ENCODE measurements at regions not wholly inside any gene's neighbourhood (a gene's known extent, or its start where the extent isn't known, plus 50 kb on each side); places are given as distances from the start of the nearest gene placed in this dataset.

DNA sequence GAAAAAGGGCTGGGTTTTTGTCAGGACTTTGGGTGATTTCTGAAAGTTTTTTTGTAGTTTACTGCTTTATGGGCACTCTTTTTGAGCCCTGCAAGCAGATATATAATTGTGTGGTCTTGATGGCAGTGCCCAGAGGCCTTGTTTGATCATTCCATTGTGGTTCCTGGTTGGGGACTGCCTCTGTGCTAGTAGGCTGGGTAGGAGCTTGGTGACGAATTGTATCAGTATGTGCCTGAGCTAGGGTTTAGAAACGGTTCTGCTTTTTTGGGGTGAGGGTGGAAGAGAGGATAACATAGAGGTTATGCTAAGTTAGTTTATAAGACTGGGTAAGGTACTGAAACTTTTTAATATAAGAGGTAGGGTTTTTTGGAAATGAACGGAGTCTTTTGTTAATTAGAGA lies 139.7 kb upstream of the ETV3 start:
- H3K9me3 Mint-ChIP-seq (ENCODE audit: unreplicated experiment) = no peaks in the 10 kb centered on the region
- FAIRE-seq = no peak
- TF ChIP-seq, protein P1, sequence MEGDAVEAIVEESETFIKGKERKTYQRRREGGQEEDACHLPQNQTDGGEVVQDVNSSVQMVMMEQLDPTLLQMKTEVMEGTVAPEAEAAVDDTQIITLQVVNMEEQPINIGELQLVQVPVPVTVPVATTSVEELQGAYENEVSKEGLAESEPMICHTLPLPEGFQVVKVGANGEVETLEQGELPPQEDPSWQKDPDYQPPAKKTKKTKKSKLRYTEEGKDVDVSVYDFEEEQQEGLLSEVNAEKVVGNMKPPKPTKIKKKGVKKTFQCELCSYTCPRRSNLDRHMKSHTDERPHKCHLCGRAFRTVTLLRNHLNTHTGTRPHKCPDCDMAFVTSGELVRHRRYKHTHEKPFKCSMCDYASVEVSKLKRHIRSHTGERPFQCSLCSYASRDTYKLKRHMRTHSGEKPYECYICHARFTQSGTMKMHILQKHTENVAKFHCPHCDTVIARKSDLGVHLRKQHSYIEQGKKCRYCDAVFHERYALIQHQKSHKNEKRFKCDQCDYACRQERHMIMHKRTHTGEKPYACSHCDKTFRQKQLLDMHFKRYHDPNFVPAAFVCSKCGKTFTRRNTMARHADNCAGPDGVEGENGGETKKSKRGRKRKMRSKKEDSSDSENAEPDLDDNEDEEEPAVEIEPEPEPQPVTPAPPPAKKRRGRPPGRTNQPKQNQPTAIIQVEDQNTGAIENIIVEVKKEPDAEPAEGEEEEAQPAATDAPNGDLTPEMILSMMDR (IDR thresholded peaks at IDR 0.05; ENCODE audit: insufficient read depth, low read depth, low read length) = no peak
- no peak for TF ChIP-seq EZH2 (IDR thresholded peaks at IDR 0.05; ENCODE audit: insufficient read depth, low read length)

DNA sequence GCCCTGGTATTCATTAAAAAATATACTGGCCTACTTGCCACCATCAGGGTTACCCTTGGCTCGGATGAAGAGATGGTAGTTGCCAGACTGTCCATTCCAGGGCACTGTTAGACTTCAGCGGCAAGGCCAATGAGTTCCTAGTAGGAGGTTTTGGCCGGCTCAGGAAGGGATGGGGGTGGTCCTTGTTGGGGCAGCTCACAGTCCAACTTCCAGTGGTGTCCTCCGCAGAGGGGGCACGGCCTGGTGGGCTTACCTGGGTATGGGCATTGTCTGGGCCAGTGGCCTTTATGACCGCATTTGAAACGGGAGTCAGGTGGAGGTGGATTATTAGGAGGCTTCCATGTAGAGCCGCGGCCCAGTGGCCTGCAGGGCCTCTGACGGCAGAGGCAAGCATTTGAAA lies 139.1 kb upstream of the ETV3 start:
- Histone ChIP-seq H3K4me2 (ENCODE audit: low read length) (no peak overlapping the region), H4K20me1 (ENCODE audit: insufficient read depth, low read length) (no peaks in the 10 kb centered on the region), H3K79me2 (ENCODE audit: insufficient read depth, low read length) (no peaks in the 10 kb centered on the region), H3K9me3 (ENCODE audit: insufficient read depth, low read depth, low read length) (no peaks in the 10 kb centered on the region), H3K27me3 (ENCODE audit: insufficient read depth, low read length) (no peaks in the 10 kb centered on the region), H2AFZ (ENCODE audit: low read depth, low read length) (no peak overlapping the region), H3K9ac (ENCODE audit: low read length) (no peak overlapping the region), H3K4me1 (ENCODE audit: insufficient read depth, low read length) (peaks cover 6% of the 10 kb centered on the region), H3K36me3 (ENCODE audit: insufficient read depth, low read length) (no peaks in the 10 kb centered on the region), H3K4me3 (ENCODE audit: insufficient read depth, low read depth, low read length) (no peak overlapping the region), H3K27ac (ENCODE audit: low read depth, low read length) (no peak overlapping the region)
- no peak for TF ChIP-seq EZH2 (IDR thresholded peaks at IDR 0.05; ENCODE audit: insufficient read depth, low read length)
- TF ChIP-seq, protein P1 (IDR thresholded peaks at IDR 0.05; ENCODE audit: insufficient read depth, low read depth, low read length) = no peak
- H3K36me3 Mint-ChIP-seq (ENCODE audit: low read depth, unreplicated experiment) = no peaks in the 10 kb centered on the region
- FAIRE-seq (no peak), DNase-seq (ENCODE audit: low read depth) (no peak)
- H3K4me3 Mint-ChIP-seq (ENCODE audit: unreplicated experiment) = no peak overlapping the region
- H3K27ac Mint-ChIP-seq (ENCODE audit: unreplicated experiment) = no peak overlapping the region
- H3K9me3 Mint-ChIP-seq (ENCODE audit: unreplicated experiment) = no peaks in the 10 kb centered on the region
- no peaks in the 10 kb centered on the region for H3K4me1 Mint-ChIP-seq (ENCODE audit: low read depth, unreplicated experiment)
- H3K27me3 Mint-ChIP-seq (ENCODE audit: low read depth, unreplicated experiment) = peaks cover 3% of the 10 kb centered on the region

More for the DNA sequence above, 139.7 kb upstream of the ETV3 start:
- Histone ChIP-seq H3K4me2 (ENCODE audit: low read length) (no peak overlapping the region), H4K20me1 (ENCODE audit: insufficient read depth, low read length) (no peaks in the 10 kb centered on the region), H3K4me1 (ENCODE audit: insufficient read depth, low read length) (peaks cover 6% of the 10 kb centered on the region), H3K9ac (ENCODE audit: low read length) (no peak overlapping the region), H3K9me3 (ENCODE audit: insufficient read depth, low read depth, low read length) (no peaks in the 10 kb centered on the region), H3K79me2 (ENCODE audit: insufficient read depth, low read length) (no peaks in the 10 kb centered on the region), H2AFZ (ENCODE audit: low read depth, low read length) (no peak overlapping the region), H3K4me3 (ENCODE audit: insufficient read depth, low read depth, low read length) (no peak overlapping the region), H3K27me3 (ENCODE audit: insufficient read depth, low read length) (no peaks in the 10 kb centered on the region), H3K27ac (ENCODE audit: low read depth, low read length) (no peak overlapping the region), H3K36me3 (ENCODE audit: insufficient read depth, low read length) (no peaks in the 10 kb centered on the region)
- peaks cover 7% of the 10 kb centered on the region for H3K27me3 Mint-ChIP-seq (ENCODE audit: low read depth, unreplicated experiment)
- H3K36me3 Mint-ChIP-seq (ENCODE audit: low read depth, unreplicated experiment) = no peaks in the 10 kb centered on the region
- no peaks in the 10 kb centered on the region for H3K4me1 Mint-ChIP-seq (ENCODE audit: low read depth, unreplicated experiment)
- DNase-seq (ENCODE audit: low read depth) = no peak
- no peak overlapping the region for H3K27ac Mint-ChIP-seq (ENCODE audit: unreplicated experiment)
- H3K4me3 Mint-ChIP-seq (ENCODE audit: unreplicated experiment) = no peak overlapping the region

DNA sequence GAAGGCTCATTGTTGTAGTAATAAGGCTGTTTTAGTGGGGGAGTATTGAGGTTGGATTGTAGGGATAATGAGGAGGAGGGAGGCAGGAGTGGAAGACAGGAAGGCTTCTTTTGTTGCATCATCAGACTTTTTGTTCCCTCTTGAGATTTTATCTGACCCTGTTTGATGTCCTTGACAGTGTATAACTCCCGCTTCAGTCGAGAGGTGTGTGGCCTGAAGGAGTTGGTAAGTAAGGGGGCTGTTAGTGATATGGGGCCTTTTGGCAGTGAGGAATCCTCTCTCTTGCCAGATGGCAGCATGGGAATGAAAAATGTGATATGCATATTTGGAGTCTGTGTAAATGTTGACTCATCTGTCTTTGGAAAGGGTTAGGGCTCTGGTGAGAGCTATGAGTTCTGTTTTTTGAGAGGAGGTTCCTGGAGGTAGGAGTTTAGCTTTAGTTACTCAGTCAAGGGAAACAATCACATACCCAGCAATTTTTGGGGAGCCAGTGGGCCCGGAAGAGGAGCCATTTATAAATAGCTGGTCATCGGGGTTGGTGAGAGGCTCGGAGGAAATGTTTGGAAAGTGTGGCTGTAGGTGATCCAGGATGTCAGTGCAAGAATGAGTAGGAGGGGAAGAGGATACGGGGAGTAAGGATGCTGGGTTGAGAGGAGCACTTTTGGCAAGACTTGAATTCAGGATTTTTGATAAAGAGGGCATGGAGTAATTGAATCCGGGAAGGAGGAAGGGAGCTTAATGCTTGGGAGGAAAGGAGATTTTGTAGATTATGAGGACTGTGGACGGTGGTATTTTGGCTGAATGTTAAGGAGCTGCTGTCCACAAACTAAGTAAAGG lies 136.7 kb upstream of the ETV3 start:
- Histone ChIP-seq H3K36me3 (ENCODE audit: insufficient read depth, low read length) (no peaks in the 10 kb centered on the region), H3K27ac (ENCODE audit: low read depth, low read length) (no peak overlapping the region), H3K27me3 (ENCODE audit: insufficient read depth, low read length) (no peaks in the 10 kb centered on the region), H2AFZ (ENCODE audit: low read depth, low read length) (no peak overlapping the region), H3K4me3 (ENCODE audit: insufficient read depth, low read depth, low read length) (no peak overlapping the region), H3K9me3 (ENCODE audit: insufficient read depth, low read depth, low read length) (no peaks in the 10 kb centered on the region), H3K79me2 (ENCODE audit: insufficient read depth, low read length) (no peaks in the 10 kb centered on the region), H3K4me2 (ENCODE audit: low read length) (peak overlapping the region; percentile 47), H4K20me1 (ENCODE audit: insufficient read depth, low read length) (no peaks in the 10 kb centered on the region), H3K4me1 (ENCODE audit: insufficient read depth, low read length) (peaks cover 6% of the 10 kb centered on the region), H3K9ac (ENCODE audit: low read length) (no peak overlapping the region)
- FAIRE-seq (peak; percentile 26), DNase-seq (ENCODE audit: low read depth) (peak; percentile 47)
- TF ChIP-seq EZH2 (IDR thresholded peaks at IDR 0.05; ENCODE audit: insufficient read depth, low read length) = no peak
- TF ChIP-seq, protein P1 (IDR thresholded peaks at IDR 0.05; ENCODE audit: insufficient read depth, low read depth, low read length) = no peak
- Mint-ChIP-seq H3K36me3 (ENCODE audit: low read depth, unreplicated experiment) (no peaks in the 10 kb centered on the region), H3K9me3 (ENCODE audit: unreplicated experiment) (peaks cover 2% of the 10 kb centered on the region), H3K27me3 (ENCODE audit: low read depth, unreplicated experiment) (peaks cover 7% of the 10 kb centered on the region), H3K4me1 (ENCODE audit: low read depth, unreplicated experiment) (no peaks in the 10 kb centered on the region), H3K4me3 (ENCODE audit: unreplicated experiment) (no peak overlapping the region), H3K27ac (ENCODE audit: unreplicated experiment) (no peak overlapping the region)
